Endothelial cell of umbilical vein (primary cell): ENCODE measurements at regions not wholly inside any gene's neighbourhood (a gene's known extent, or its start where the extent isn't known, plus 50 kb on each side); places are given as distances from the start of the nearest gene placed in this dataset.

Source experiments
- BruUV-seq: library from RNA; stranded (reverse); fragments of 400-500 nt; replicated peaks from 2 replicates; lab custom pipeline; 2021; lab: Mats Ljungman, UMichigan
- CTCF ChIA-PET: fragments of 300-600, 350-600 bp; sonication (Branson Sonifier 250); formaldehyde crosslinking; loops from one replicate; lab custom pipeline; 2021; ENCODE audit warnings: antibody characterized with exemption, inconsistent platforms; lab: Charles Lee
- POLR2A ChIA-PET: fragments of 300-600, 350-600 bp; sonication (Branson Sonifier 250); formaldehyde crosslinking; loops from one replicate; lab custom pipeline; 2021; ENCODE audit warnings: antibody characterized with exemption, inconsistent platforms; lab: Charles Lee
- DNase-seq: peaks from one replicate; pipeline ENCODE4 v3.0.0-alpha.2; 2011; ENCODE audit warnings: low read depth, low spot score
- FAIRE-seq: peaks from 2 replicates; lab custom pipeline; 2011; peaks lifted over from hg19 to GRCh38; lab: Jason Lieb, UNC
- H2AFZ ChIP-seq: 2 replicates; pipeline ENCODE4 v1.6.0; 2012; ENCODE audit warnings: low read depth, low read length, control low read depth, inconsistent platforms
- H3K27ac ChIP-seq: 2 replicates; pipeline ENCODE4 v1.5.1; 2011; ENCODE audit warnings: low read depth, mild to moderate bottlenecking, control low read depth, low read length, moderate library complexity; ENCODE audit not compliant: insufficient read depth
- H3K27me3 ChIP-seq, 2 experiments: 2 replicates each; pipeline versions ENCODE4 v1.6.0 to v1.6.1; 2011; ENCODE audit warnings: low read length in 2 of 2, mixed read lengths in 1 of 2; ENCODE audit not compliant: control insufficient read depth in 2 of 2, insufficient read depth in 2 of 2
- H3K36me3 ChIP-seq, 2 experiments: 2 replicates in 1 of 2; 3 replicates in 1 of 2; pipeline ENCODE4 v1.5.1; 2011; ENCODE audit warnings: low read length in 2 of 2, mild to moderate bottlenecking in 1 of 2, moderate library complexity in 1 of 2; ENCODE audit not compliant: control insufficient read depth in 2 of 2, insufficient read depth in 2 of 2; ENCODE audit errors: extremely low read depth in 1 of 2
- H3K4me1 ChIP-seq: 3 replicates; pipeline ENCODE4 v1.5.1; 2011; ENCODE audit warnings: mild to moderate bottlenecking, low read length; ENCODE audit not compliant: control insufficient read depth, insufficient read depth; ENCODE audit errors: extremely low read depth
- H3K4me2 ChIP-seq: 2 replicates; pipeline ENCODE4 v1.6.1; 2011; ENCODE audit warnings: low read length, control low read depth, mixed read lengths; ENCODE audit not compliant: insufficient read depth
- H3K4me3 ChIP-seq, 3 experiments: fragments of 200-600 bp in 1 of 3; sonication (generic), shearing (Covaris generic) in 1 of 3; replicated peaks in 1 of 3; 2 replicates each; pipeline ENCODE4 v1.5.1; 2011 to 2016; ENCODE audit warnings: control low read depth in 3 of 3, low read length in 3 of 3, mild to moderate bottlenecking in 2 of 3, inconsistent platforms in 1 of 3, low read depth in 1 of 3, moderate library complexity in 1 of 3; ENCODE audit not compliant: insufficient read depth in 1 of 3
- H3K79me2 ChIP-seq: 2 replicates; pipeline ENCODE4 v1.6.0; 2012; ENCODE audit warnings: low read length, inconsistent platforms; ENCODE audit not compliant: control insufficient read depth, insufficient read depth
- H3K9ac ChIP-seq: replicated peaks from 2 replicates; pipeline ENCODE3; 2011; ENCODE audit warnings: low read length, control low read depth; ENCODE audit not compliant: insufficient read depth; ENCODE audit errors: extremely low read depth
- H3K9me1 ChIP-seq: replicated peaks from 3 replicates; pipeline ENCODE4 v1.6.0; 2011; ENCODE audit warnings: mild to moderate bottlenecking, low read length; ENCODE audit not compliant: control insufficient read depth, insufficient read depth; ENCODE audit errors: extremely low read depth
- H3K9me3 ChIP-seq: replicated peaks from 2 replicates; pipeline ENCODE4 v1.5.1; 2012; ENCODE audit warnings: low read length, inconsistent platforms; ENCODE audit not compliant: control insufficient read depth, insufficient read depth
- H4K20me1 ChIP-seq: replicated peaks from 2 replicates; pipeline ENCODE3; 2011; ENCODE audit warnings: mild to moderate bottlenecking, low read length; ENCODE audit not compliant: control insufficient read depth, insufficient read depth; ENCODE audit errors: extremely low read depth
- CTCF ChIP-seq, 2 donors: IDR thresholded peaks; 1 replicate in 1 of 2; 2 replicates in 1 of 2; pipeline ENCODE4 v1.5.1; 2011; ENCODE audit warnings: low read length in 2 of 2, mild to moderate bottlenecking in 2 of 2, moderate library complexity in 2 of 2, control low read depth in 1 of 2, inconsistent platforms in 1 of 2, low read depth in 1 of 2; ENCODE audit not compliant: insufficient read depth in 1 of 2; ENCODE audit errors: extremely low read depth in 1 of 2
- EZH2 ChIP-seq: IDR thresholded peaks from 2 replicates; pipeline ENCODE4 v1.6.1; 2012; ENCODE audit warnings: borderline replicate concordance, low read depth, mild to moderate bottlenecking, moderate library complexity, low read length, inconsistent platforms; ENCODE audit not compliant: severe bottlenecking
- FOS ChIP-seq: IDR thresholded peaks from 2 replicates; pipeline ENCODE4 v1.6.1; 2011; ENCODE audit warnings: mild to moderate bottlenecking, low read length, moderate library complexity, borderline replicate concordance; ENCODE audit not compliant: insufficient read depth
- GATA2 ChIP-seq: IDR thresholded peaks from 2 replicates; pipeline ENCODE4 v1.7.0; 2011; ENCODE audit warnings: low read depth, mild to moderate bottlenecking, moderate library complexity, mixed read lengths, low read length; ENCODE audit not compliant: insufficient read length, insufficient read depth
- JUN ChIP-seq: IDR thresholded peaks from 2 replicates; pipeline ENCODE4 v1.6.1; 2011; ENCODE audit warnings: borderline replicate concordance, low read depth; ENCODE audit not compliant: insufficient read length, insufficient read depth
- MAX ChIP-seq: IDR thresholded peaks from 2 replicates; pipeline ENCODE4 v1.6.1; 2011; ENCODE audit not compliant: insufficient read depth, insufficient read length
- MYC ChIP-seq: IDR thresholded peaks from one replicate; pipeline ENCODE4 v1.6.1; 2011; ENCODE audit warnings: mild to moderate bottlenecking, low read depth, low read length
- POLR2A ChIP-seq: IDR thresholded peaks from 2 replicates; pipeline ENCODE4 v1.6.1; 2012; ENCODE audit warnings: low read depth, mild to moderate bottlenecking, control low read depth, low read length
- POLR2AphosphoS5 ChIP-seq: IDR thresholded peaks from 2 replicates; pipeline ENCODE4 v1.6.1; 2012; ENCODE audit warnings: low read depth, mild to moderate bottlenecking, control low read depth, low read length, moderate library complexity; ENCODE audit not compliant: insufficient read depth
- dilution Hi-C: fragments of 300-500 bp; cut with MboI; formaldehyde crosslinking; loops from one replicate; pipeline ENCODE4 v1.15.0; 2019; ENCODE audit warnings: low sequenced_read_pairs; ENCODE audit not compliant: extremely low pct_ligation_motif_present
- intact Hi-C: fragments of 100-400 bp; cut with micrococcal nuclease; formaldehyde crosslinking; loops from one replicate; pipeline ENCODE4 v1.10.0; 2022

DNA sequence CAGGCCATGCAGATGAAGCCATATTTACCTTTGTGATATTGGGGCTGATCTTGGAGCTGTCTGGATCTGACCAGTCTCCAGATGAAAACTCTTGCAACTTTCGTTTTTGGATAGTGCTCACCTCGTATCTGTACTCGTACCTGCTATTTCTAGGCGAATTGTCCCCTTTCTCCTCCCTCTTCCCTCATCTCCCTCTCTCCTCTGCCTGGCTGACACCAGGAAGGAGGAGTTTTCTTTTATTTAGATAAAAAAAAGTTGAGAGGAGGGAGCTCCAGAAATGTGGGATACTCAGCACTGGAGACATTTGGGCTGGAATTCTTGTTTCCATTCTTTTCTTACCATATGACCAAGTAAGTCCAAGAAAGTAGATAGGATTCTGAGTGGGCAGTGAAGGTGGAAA, 54.6 kb upstream of the ABL1 start:
- Histone ChIP-seq H2AFZ (no peak overlapping the region), H3K27me3 (no peaks in the 10 kb centered on the region), H3K9me3 (no peaks in the 10 kb centered on the region), H3K27ac (no peak overlapping the region), H3K36me3 (no peaks in the 10 kb centered on the region), H3K4me2 (no peak overlapping the region), H4K20me1 (no peaks in the 10 kb centered on the region), H3K79me2 (peaks cover 30% of the 10 kb centered on the region), H3K9ac (no peak overlapping the region), H3K4me1 (peaks cover 4% of the 10 kb centered on the region), H3K4me3 (no peak overlapping the region), H3K9me1 (no peaks in the 10 kb centered on the region)
- intact Hi-C loops (no loop called here), dilution Hi-C loops (no loop called here)
- CTCF ChIA-PET = interaction anchor here (0.5 kb wide), 1 partner anchor 16 kb away, joined by 3 read pairs; no protein-coding TSS in a partner anchor
- no peak for FAIRE-seq
- DNase-seq = no peak
- TF ChIP-seq MYC = no peak
- TF ChIP-seq FOS = no peak
- no peak for TF ChIP-seq CTCF (IDR thresholded peaks at IDR 0.05; ENCODE audit: extremely low read depth in 1 of 2, insufficient read depth in 1 of 2, low read depth in 1 of 2, low read length in 2 of 2)
- TF ChIP-seq EZH2 = no peak
- BruUV-seq = no TSS peak
- POLR2A ChIA-PET = no interaction called here

DNA sequence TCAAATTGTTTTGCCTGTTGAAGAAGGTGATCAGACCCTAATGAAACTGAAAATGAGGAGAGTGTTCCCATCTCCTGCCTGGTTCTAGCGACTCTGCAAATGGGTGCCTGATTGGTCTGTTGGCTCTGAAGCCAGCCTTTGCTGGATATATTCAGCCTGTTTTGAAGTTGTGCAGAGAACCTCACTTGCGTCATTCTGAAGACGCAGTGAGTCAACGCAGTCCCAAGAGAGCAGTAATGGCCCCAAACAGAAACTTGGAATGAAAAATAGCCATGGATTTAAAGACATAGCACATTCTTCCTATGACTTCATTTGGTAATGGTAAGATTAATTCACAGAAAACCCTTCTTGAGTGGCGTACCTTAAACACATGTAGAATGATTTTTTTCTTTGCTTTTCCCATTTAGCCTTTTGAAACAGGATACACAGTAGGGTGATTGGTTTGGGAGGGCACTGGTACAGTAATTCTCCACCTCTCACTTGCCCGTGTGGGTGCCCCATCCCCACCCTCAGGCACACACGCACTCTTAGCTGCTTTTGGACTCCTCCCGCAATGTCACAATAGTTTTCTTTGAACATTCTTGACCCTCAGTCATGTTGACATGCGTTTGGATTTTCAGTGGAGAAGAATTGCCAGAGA, 54.1 kb upstream of the ABL1 start:
- H2AFZ ChIP-seq = no peak overlapping the region
- H3K27ac ChIP-seq = no peak overlapping the region
- no peaks in the 10 kb centered on the region for H3K9me3 ChIP-seq
- peaks cover 5% of the 10 kb centered on the region for H3K4me1 ChIP-seq
- FAIRE-seq = no peak
- no peak overlapping the region for H3K9ac ChIP-seq
- H4K20me1 ChIP-seq = no peaks in the 10 kb centered on the region
- intact Hi-C loops = no loop called here
- dilution Hi-C loops = no loop called here
- no peak overlapping the region for H3K4me3 ChIP-seq
- no peak for DNase-seq
- H3K27me3 ChIP-seq = no peaks in the 10 kb centered on the region
- no TSS peak for BruUV-seq
- peaks cover 29% of the 10 kb centered on the region for H3K79me2 ChIP-seq
- no peak overlapping the region for H3K4me2 ChIP-seq
- POLR2A ChIA-PET = no interaction called here
- CTCF ChIA-PET = no interaction called here
- TF ChIP-seq POLR2AphosphoS5 (no peak), JUN (no peak), FOS (no peak), GATA2 (no peak), MYC (no peak), EZH2 (no peak), POLR2A (no peak), CTCF (IDR thresholded peaks at IDR 0.05; ENCODE audit: extremely low read depth in 1 of 2, insufficient read depth in 1 of 2, low read depth in 1 of 2, low read length in 2 of 2) (no peak), MAX (no peak)
- H3K9me1 ChIP-seq = no peaks in the 10 kb centered on the region
- H3K36me3 ChIP-seq = no peaks in the 10 kb centered on the region
